ENCODE measurements at regions not wholly inside any gene's neighbourhood (a gene's known extent, or its start where the extent isn't known, plus 50 kb on each side); places are given as distances from the start of the nearest gene placed in this dataset.
"Not testable (repeated sequence)": the region's sequence is repeated elsewhere in the genome, so short reads cannot be mapped to it uniquely, and the experiment has no call there.

DNA sequence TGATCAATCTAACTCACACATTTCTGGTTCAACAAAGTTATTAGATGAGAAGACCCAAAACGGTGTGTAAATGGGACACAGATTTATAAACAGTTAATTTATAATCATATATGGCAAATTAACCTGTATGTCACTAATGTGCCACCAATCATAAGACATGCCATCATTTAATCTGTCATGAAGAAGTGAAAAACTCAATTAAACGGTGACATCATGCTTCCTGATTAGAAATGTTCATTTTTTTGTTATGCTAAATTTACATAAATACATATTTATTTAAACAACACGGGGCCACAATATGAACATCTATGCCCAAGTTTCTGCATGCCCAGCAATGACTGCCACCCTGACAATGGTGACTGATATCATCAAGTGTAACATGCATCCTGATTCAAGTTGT, 164.1 kb upstream of the EEA1 start:
- TF ChIP-seq POLR2A (IDR thresholded peaks at IDR 0.05) (no peak), CTCF (IDR thresholded peaks at IDR 0.05) (no peak)
- DNase-seq (ENCODE audit: low spot score in 2 of 2) = no peak
- no peak overlapping the region for H3K4me3 ChIP-seq (ENCODE audit: low read depth, poor library complexity, severe bottlenecking)
- intact Hi-C loops (cut with DNase I; ENCODE audit: low total_unique reads) = no loop called here
- 78 to 82% methylated on average over 3 of the region's 3 CpGs for WGBS, 2 donors

DNA sequence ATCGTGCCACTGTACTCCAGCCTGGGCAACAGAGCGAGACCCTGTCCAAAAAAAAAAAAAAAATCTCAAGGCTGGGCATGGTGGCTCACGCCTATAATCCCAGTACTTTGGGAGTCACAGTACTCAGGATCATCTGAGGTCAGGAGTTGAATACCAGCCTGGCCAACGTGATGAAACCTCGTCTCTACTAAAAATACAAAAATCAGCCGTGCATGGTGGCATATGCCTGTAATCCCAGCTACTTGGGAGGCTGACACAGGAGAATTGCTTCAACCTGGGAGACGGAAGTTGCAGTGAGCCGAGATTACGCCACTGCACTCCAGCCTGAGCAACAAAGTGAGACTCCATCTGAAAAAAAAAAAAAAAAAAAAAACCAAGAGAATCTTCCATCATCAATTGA, 165.1 kb upstream of the EEA1 start:
- intact Hi-C loops (cut with DNase I; ENCODE audit: low total_unique reads); DNase-seq (ENCODE audit: low spot score in 2 of 2); H3K4me3 ChIP-seq (ENCODE audit: low read depth, poor library complexity, severe bottlenecking): not testable (repeated sequence)
- 85 to 93% methylated on average over 9 of the region's 9 CpGs for WGBS, 2 donors

DNA sequence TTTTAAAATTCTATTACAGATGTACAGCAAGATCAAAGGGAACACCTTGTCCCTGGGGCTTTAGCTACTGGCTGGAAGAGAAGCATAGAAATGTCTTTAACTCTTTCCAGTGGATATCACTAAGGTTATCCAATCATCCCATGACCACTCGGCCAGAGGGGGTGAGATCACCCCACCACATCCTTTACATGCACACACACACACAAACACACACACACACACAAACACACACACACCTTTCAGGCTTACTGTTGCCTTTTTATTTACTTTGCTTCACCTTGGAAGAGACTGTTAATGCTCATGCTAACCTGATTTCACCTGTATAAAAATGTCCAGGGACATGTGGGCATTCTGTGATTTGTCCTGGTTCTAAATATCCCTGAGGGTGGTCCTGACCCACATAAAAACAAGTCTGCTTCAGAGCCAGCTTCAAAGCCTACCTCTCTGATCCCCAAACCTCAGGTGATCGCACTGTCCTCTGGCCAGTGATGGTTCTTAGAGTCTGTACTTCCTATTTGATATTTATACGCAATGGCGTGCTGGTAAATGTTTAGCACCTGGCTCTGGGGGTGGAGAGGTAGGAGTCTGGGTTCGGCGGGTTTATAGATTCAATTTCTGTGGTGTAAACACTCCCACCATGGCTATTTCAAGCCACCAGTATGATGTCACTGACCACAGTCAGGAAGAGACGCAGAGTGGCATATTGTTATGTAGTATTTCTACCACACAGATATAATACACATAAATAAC, 166.1 kb upstream of the EEA1 start:
- no peak overlapping the region for H3K4me3 ChIP-seq (ENCODE audit: low read depth, poor library complexity, severe bottlenecking)
- intact Hi-C loops (cut with DNase I; ENCODE audit: low total_unique reads) = no loop called here
- no peak for DNase-seq (ENCODE audit: low spot score in 2 of 2)
- WGBS, 2 donors = 71 to 84% methylated on average over 7 of the region's 7 CpGs
- no peak for TF ChIP-seq CTCF (IDR thresholded peaks at IDR 0.05)
- no peak for TF ChIP-seq POLR2A (IDR thresholded peaks at IDR 0.05)

GRCh38 chr12:93097417-93097816, 168.3 kb upstream of the EEA1 start:
- DNase-seq (ENCODE audit: low spot score in 2 of 2) = no peak
- no peak overlapping the region for H3K4me3 ChIP-seq (ENCODE audit: low read depth, poor library complexity, severe bottlenecking)
- TF ChIP-seq POLR2A (IDR thresholded peaks at IDR 0.05) (no peak), CTCF (IDR thresholded peaks at IDR 0.05) (no peak)
- intact Hi-C loops (cut with DNase I; ENCODE audit: low total_unique reads) = no loop called here

DNA sequence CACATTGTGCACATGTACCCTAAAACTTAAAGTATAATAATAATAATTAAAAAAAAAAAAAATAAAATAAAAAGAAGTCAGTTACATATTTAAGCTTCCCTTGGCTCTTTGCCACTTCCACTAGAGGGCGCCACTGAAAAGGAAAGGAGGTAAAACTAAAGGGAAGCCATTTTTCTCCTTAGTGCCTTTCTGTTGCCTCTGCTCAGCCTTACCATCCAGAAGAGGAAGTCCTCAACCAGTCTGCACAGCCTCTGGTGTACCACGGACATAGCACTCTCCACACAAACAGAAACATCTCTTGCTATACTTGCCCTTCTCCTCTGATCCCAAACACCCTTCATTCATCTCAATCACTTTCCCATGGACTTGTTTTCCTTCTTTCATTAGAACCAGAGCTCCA, 169.0 kb upstream of the EEA1 start:
- TF ChIP-seq POLR2A (IDR thresholded peaks at IDR 0.05) = no peak
- no peak for TF ChIP-seq CTCF (IDR thresholded peaks at IDR 0.05)
- 60 to 76% methylated on average over 2 of the region's 2 CpGs for WGBS, 2 donors
- H3K4me3 ChIP-seq (ENCODE audit: low read depth, poor library complexity, severe bottlenecking) = no peak overlapping the region
- intact Hi-C loops (cut with DNase I; ENCODE audit: low total_unique reads) = no loop called here
- DNase-seq (ENCODE audit: low spot score in 2 of 2) = peak in 1 of 2 donors; percentile 55

DNA sequence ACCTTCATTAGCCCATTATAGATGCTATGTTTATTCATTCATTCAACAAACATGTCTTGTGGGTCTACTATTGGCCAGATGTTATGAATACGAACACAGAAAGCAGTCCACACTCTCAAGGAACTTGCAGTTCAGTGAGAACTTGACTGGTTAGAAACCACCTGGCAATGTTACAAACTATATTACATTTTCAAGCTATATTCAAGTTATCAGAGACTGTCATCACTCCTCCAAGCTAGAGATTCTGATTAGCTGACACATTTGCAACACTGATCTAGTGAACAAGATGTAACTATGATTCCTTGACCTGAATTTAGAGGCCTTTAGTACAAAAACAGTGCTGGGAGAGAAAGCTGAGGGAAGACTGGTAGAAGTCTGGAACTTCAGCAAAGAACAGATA, 170.7 kb upstream of the EEA1 start:
- H3K4me3 ChIP-seq (ENCODE audit: low read depth, poor library complexity, severe bottlenecking) = no peak overlapping the region
- no peak for TF ChIP-seq POLR2A (IDR thresholded peaks at IDR 0.05)
- TF ChIP-seq CTCF (IDR thresholded peaks at IDR 0.05) = no peak
- intact Hi-C loops (cut with DNase I; ENCODE audit: low total_unique reads) = no loop called here
- DNase-seq (ENCODE audit: low spot score in 2 of 2) = no peak
- WGBS, 2 donors = 73% methylated on average over 1 of the region's 1 CpG
